OCI-LY1 (cell line): ENCODE measurements at regions not wholly inside any gene's neighbourhood (a gene's known extent, or its start where the extent isn't known, plus 50 kb on each side); places are given as distances from the start of the nearest gene placed in this dataset.
"Not testable (repeated sequence)": the region's sequence is repeated elsewhere in the genome, so short reads cannot be mapped to it uniquely, and the experiment has no call there.

ENCODE experiments used
- H2AFZ ChIP-seq: fragments of 200-600 bp; sonication (generic), shearing (Covaris generic); 2 replicates; pipeline ENCODE4 v1.6.0; 2014; ENCODE audit warnings: antibody characterized with exemption, mild to moderate bottlenecking, low read length
- H3F3A ChIP-seq: fragments of 200-600 bp; sonication (generic), shearing (Covaris generic); 2 replicates; pipeline ENCODE4 v1.6.0; 2014; ENCODE audit warnings: mild to moderate bottlenecking, antibody characterized with exemption, low read length, moderate library complexity; ENCODE audit not compliant: insufficient read depth
- H3K27ac ChIP-seq: fragments of 200-600 bp; sonication (generic); 2 replicates; pipeline ENCODE4 v1.5.1; 2014; ENCODE audit warnings: low read length, mixed run types, mild to moderate bottlenecking, low read depth; ENCODE audit not compliant: poor library complexity, severe bottlenecking
- H3K27me3 ChIP-seq: fragments of 200-600 bp; sonication (generic); 2 replicates; pipeline ENCODE4 v1.6.0; 2014; ENCODE audit warnings: antibody characterized with exemption, mild to moderate bottlenecking, low read length, moderate library complexity; ENCODE audit not compliant: insufficient read depth
- H3K36me3 ChIP-seq: fragments of 200-600 bp; sonication (generic); 2 replicates; pipeline ENCODE4 v1.6.1; 2014; ENCODE audit warnings: mild to moderate bottlenecking, antibody characterized with exemption, low read length, moderate library complexity, mixed read lengths; ENCODE audit not compliant: insufficient read depth
- H3K4me1 ChIP-seq: fragments of 200-600 bp; sonication (generic); 2 replicates; pipeline ENCODE4 v1.5.1; 2014; ENCODE audit warnings: mild to moderate bottlenecking, low read length, moderate library complexity; ENCODE audit not compliant: insufficient read depth, severe bottlenecking
- H3K4me2 ChIP-seq: fragments of 200-600 bp; sonication (generic), shearing (Covaris generic); 2 replicates; pipeline ENCODE4 v1.6.1; 2014; ENCODE audit warnings: low read length
- H3K4me3 ChIP-seq: fragments of 200-600 bp; sonication (generic); 2 replicates; pipeline ENCODE4 v1.5.1; 2014; ENCODE audit warnings: low read length, low read depth, mild to moderate bottlenecking, mixed read lengths; ENCODE audit not compliant: poor library complexity, severe bottlenecking
- H3K79me2 ChIP-seq: fragments of 200-600 bp; shearing (Covaris generic); 2 replicates; pipeline ENCODE4 v1.6.1; 2016; ENCODE audit warnings: mixed run types, low read length, mixed read lengths; ENCODE audit not compliant: insufficient read depth
- H3K9ac ChIP-seq: fragments of 200-600 bp; sonication (generic), shearing (Covaris generic); 2 replicates; pipeline ENCODE4 v1.6.1; 2014; ENCODE audit warnings: mild to moderate bottlenecking, low read length, mixed read lengths
- H3K9me2 ChIP-seq: fragments of 200-600 bp; sonication (generic), shearing (Covaris generic); 2 replicates; pipeline ENCODE4 v1.6.1; 2014; ENCODE audit warnings: low read depth, mild to moderate bottlenecking, low read length, mixed read lengths
- H3K9me3 ChIP-seq: fragments of 200-600 bp; shearing (Covaris generic); 2 replicates; pipeline ENCODE4 v1.6.1; 2014; ENCODE audit warnings: low read length, mixed read lengths
- H4K20me1 ChIP-seq: fragments of 200-600 bp; sonication (generic), shearing (Covaris generic); 2 replicates; pipeline ENCODE4 v1.6.0; 2016; ENCODE audit warnings: mild to moderate bottlenecking, low read length; ENCODE audit not compliant: insufficient read depth
- EZH2 ChIP-seq: fragments of 200-600 bp; sonication (generic), shearing (Covaris generic); IDR thresholded peaks from 2 replicates; pipeline ENCODE4 v1.8.0; 2017; ENCODE audit warnings: borderline replicate concordance, mixed run types, mild to moderate bottlenecking, antibody characterized with exemption, low read length, moderate library complexity, mixed read lengths
- TF ChIP-seq, protein P1 (sequence below): fragments of 200-600 bp; sonication (generic), shearing (Covaris generic); IDR thresholded peaks from 2 replicates; pipeline ENCODE4 v1.5.1; 2017; ENCODE audit warnings: mild to moderate bottlenecking, antibody characterized with exemption, low read length, moderate library complexity, mixed read lengths

DNA sequence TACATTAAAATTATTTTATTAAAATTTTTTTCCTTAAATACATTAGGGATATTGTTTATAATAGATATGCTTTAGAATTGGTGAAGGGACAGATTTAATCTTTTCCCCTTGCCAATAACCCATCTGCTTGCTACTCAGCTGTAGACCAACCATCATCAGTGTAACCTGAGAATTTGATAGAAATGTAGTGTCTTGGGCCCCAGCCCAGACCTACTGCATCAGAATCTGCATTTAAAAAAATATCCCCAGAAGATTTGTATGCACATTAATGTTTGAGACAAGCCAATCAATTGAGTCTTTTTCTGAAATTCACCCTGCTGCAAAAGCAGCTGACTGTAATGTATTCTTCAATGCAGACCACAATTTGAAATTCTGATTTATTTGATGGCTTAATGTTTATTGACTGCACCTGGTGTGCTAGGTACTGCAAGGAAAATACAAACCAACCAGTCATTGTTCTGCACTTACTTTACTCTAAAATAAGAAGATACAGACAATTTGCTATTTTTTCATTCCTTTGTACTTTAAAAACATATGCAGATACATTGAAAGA, 190.7 kb upstream of the SGO1 start:
- H3K9me2 ChIP-seq: no peaks in the 10 kb centered on the region
- TF ChIP-seq, protein P1, sequence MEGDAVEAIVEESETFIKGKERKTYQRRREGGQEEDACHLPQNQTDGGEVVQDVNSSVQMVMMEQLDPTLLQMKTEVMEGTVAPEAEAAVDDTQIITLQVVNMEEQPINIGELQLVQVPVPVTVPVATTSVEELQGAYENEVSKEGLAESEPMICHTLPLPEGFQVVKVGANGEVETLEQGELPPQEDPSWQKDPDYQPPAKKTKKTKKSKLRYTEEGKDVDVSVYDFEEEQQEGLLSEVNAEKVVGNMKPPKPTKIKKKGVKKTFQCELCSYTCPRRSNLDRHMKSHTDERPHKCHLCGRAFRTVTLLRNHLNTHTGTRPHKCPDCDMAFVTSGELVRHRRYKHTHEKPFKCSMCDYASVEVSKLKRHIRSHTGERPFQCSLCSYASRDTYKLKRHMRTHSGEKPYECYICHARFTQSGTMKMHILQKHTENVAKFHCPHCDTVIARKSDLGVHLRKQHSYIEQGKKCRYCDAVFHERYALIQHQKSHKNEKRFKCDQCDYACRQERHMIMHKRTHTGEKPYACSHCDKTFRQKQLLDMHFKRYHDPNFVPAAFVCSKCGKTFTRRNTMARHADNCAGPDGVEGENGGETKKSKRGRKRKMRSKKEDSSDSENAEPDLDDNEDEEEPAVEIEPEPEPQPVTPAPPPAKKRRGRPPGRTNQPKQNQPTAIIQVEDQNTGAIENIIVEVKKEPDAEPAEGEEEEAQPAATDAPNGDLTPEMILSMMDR: no peak
- TF ChIP-seq EZH2: no peak
- H3F3A ChIP-seq: no peaks in the 10 kb centered on the region
- H3K4me2 ChIP-seq: no peak overlapping the region
- no peak overlapping the region for H3K27ac ChIP-seq
- no peak overlapping the region for H3K4me3 ChIP-seq
- H3K4me1 ChIP-seq: no peaks in the 10 kb centered on the region
- no peaks in the 10 kb centered on the region for H3K27me3 ChIP-seq
- no peaks in the 10 kb centered on the region for H3K9me3 ChIP-seq
- no peak overlapping the region for H2AFZ ChIP-seq
- H3K9ac ChIP-seq: no peak overlapping the region
- no peaks in the 10 kb centered on the region for H3K79me2 ChIP-seq
- H4K20me1 ChIP-seq: no peaks in the 10 kb centered on the region
- H3K36me3 ChIP-seq: no peaks in the 10 kb centered on the region

DNA sequence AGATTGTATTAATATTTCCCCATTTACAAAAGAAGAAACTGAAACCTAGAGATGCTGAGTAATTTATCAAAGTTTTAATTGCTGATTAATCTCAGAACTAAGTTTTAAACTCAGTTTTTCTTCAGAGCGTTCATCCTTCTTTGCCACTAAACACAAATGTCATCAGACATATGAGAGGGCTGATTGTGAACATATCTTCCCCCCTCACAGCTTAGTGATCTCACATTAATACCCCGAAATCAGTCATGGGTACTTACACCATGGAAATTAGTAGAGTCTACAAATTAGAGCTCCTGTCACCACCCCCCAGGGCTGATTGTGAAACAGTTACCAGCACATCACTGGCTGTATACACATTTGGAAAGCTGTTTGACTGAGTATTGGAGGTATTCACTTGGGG, 189.3 kb upstream of the SGO1 start:
- no peaks in the 10 kb centered on the region for H3K79me2 ChIP-seq
- no peaks in the 10 kb centered on the region for H3K36me3 ChIP-seq
- H4K20me1 ChIP-seq: no peaks in the 10 kb centered on the region
- no peaks in the 10 kb centered on the region for H3K4me1 ChIP-seq
- TF ChIP-seq EZH2: no peak
- TF ChIP-seq, protein P1: no peak
- H2AFZ ChIP-seq: no peak overlapping the region
- H3K9me3 ChIP-seq: no peaks in the 10 kb centered on the region
- no peaks in the 10 kb centered on the region for H3K27me3 ChIP-seq
- no peaks in the 10 kb centered on the region for H3K9me2 ChIP-seq
- no peak overlapping the region for H3K4me2 ChIP-seq
- H3K27ac ChIP-seq: no peak overlapping the region
- no peaks in the 10 kb centered on the region for H3F3A ChIP-seq
- H3K9ac ChIP-seq: no peak overlapping the region
- no peak overlapping the region for H3K4me3 ChIP-seq

DNA sequence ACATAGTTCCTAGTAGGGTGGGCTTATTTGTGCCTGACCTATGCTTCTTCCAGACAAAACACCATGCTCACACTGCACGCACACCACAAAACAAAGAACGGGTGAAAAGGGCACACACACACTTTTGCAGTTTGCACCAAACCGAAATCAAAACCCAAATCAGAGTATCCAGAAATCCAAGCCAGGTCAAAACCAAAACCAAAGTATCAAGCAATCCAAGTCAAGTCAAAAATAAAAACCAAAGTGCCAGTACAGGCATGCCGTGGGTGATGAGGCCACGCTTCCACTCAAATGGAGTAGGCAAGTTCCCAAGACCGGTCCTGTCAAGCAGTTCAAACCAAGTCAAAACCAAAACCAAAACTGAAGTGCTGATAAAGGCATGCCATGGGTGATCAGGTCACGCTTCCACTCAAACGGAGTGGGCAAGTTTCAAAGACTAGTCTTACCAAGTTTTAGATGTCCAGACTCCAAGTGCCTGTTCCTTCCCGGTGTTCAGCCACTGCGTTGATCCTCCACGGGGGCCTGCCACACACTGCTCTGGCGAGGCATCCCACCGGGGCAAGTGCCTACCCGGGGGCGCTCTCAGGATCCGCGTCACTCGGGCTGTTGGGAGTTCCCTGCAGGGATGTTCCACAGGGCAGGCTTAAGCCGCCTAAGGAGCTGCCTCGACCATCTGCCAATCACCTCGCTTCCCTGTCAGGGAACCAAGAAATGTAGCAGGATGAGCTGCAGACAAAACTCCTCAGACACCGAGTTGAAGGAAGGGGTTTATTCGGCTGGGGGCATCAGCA, 184.5 kb upstream of the SGO1 start:
- not testable (repeated sequence) for H3K79me2 ChIP-seq, H2AFZ ChIP-seq, H3K4me3 ChIP-seq, H3F3A ChIP-seq, H3K36me3 ChIP-seq, H3K9ac ChIP-seq, H3K27me3 ChIP-seq, H3K4me2 ChIP-seq, H4K20me1 ChIP-seq, H3K9me3 ChIP-seq, H3K27ac ChIP-seq, H3K4me1 ChIP-seq, H3K9me2 ChIP-seq

DNA sequence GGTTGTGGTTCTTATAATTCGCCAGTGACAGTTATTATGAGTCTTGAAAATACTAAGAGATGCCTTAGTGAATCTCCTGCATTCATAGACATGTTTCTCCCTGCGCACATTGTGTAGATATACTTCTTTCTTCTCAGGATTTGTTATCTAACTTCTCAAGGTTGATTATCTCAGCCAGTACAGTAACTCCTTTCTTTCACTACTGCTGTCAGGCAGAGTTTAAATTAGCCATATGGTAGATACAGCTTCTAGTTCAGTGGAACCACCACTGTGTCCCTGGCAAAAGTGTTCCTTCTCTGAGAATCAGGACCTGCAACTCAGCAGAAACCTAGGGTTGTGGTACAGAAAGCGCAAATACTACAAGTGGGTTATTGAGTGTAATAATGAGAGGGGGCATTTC, 175.0 kb upstream of the SGO1 start:
- Histone ChIP-seq H3K4me1 (no peaks in the 10 kb centered on the region), H3K4me2 (no peak overlapping the region), H3K79me2 (no peaks in the 10 kb centered on the region), H3K9me2 (no peaks in the 10 kb centered on the region), H2AFZ (no peak overlapping the region), H3K9ac (no peak overlapping the region), H3K27me3 (no peaks in the 10 kb centered on the region), H3F3A (no peaks in the 10 kb centered on the region), H3K27ac (no peak overlapping the region), H4K20me1 (no peaks in the 10 kb centered on the region), H3K4me3 (no peak overlapping the region), H3K9me3 (no peaks in the 10 kb centered on the region), H3K36me3 (no peaks in the 10 kb centered on the region)
- TF ChIP-seq, protein P1: no peak
- TF ChIP-seq EZH2: no peak
